SK-N-SH treated with all-trans-retinoic acid at 6 μM for 48 hours (cell line): ENCODE measurements at regions not wholly inside any gene's neighbourhood (a gene's known extent, or its start where the extent isn't known, plus 50 kb on each side); places are given as distances from the start of the nearest gene placed in this dataset.

Experiments
- ATAC-seq: fragments of 200-7000 bp; cut with Tn5 transposase; 3 replicates; pipeline ENCODE4 v1.9.1; 2020; ENCODE audit warnings: mild to moderate bottlenecking, moderate library complexity
- BACH2 ChIP-seq: fragments of 250-450 bp; sonication (Bioruptor Pico); IDR thresholded peaks from 2 replicates; pipeline ENCODE4 v1.9.0; 2021; ENCODE audit warnings: mild to moderate bottlenecking, borderline replicate concordance
- CSDC2 ChIP-seq: fragments of 250-450 bp; sonication (Bioruptor Pico); IDR thresholded peaks from 2 replicates; pipeline ENCODE4 v1.5.0; 2020; ENCODE audit warnings: mild to moderate bottlenecking, moderate library complexity
- ESRRG ChIP-seq: fragments of 250-450 bp; sonication (Bioruptor Pico); IDR thresholded peaks from 2 replicates; pipeline ENCODE4 v1.6.1; 2021; ENCODE audit warnings: mild to moderate bottlenecking
- GLIS3 ChIP-seq: fragments of 250-450 bp; sonication (Bioruptor Pico); IDR thresholded peaks from 2 replicates; pipeline ENCODE4 v1.5.0; 2020; ENCODE audit warnings: mild to moderate bottlenecking, moderate library complexity
- PPARA ChIP-seq: fragments of 250-450 bp; sonication (Bioruptor Pico); IDR thresholded peaks from 2 replicates; pipeline ENCODE4 v1.5.0; 2020; ENCODE audit warnings: mild to moderate bottlenecking, borderline replicate concordance
- RARB ChIP-seq: fragments of 250-450 bp; sonication (Bioruptor Pico); IDR thresholded peaks from 2 replicates; pipeline ENCODE4 v1.8.0; 2021; ENCODE audit warnings: mild to moderate bottlenecking, moderate library complexity
- SNAI2 ChIP-seq: fragments of 250-450 bp; sonication (Bioruptor Pico); IDR thresholded peaks from 2 replicates; pipeline ENCODE4 v1.5.0; 2020; ENCODE audit warnings: mild to moderate bottlenecking, moderate library complexity
- TCF4 ChIP-seq: fragments of 250-450 bp; sonication (Bioruptor Pico); IDR thresholded peaks from 2 replicates; pipeline ENCODE4 v1.8.0; 2021; ENCODE audit warnings: mild to moderate bottlenecking, moderate library complexity, borderline replicate concordance
- TOX ChIP-seq: fragments of 250-450 bp; sonication (Bioruptor Pico); IDR thresholded peaks from 2 replicates; pipeline ENCODE4 v1.8.0; 2021; ENCODE audit warnings: mild to moderate bottlenecking, moderate library complexity, borderline replicate concordance
- ZC3H10 ChIP-seq: fragments of 250-450 bp; sonication (Bioruptor Pico); IDR thresholded peaks from 2 replicates; pipeline ENCODE4 v1.5.1; 2021; ENCODE audit warnings: mild to moderate bottlenecking, moderate library complexity
- ZFP3 ChIP-seq: fragments of 250-450 bp; sonication (Bioruptor Pico); IDR thresholded peaks from 2 replicates; pipeline ENCODE4 v1.5.0; 2020; ENCODE audit warnings: mild to moderate bottlenecking, moderate library complexity
- ZFP30 ChIP-seq: fragments of 450-650 bp; formaldehyde crosslinking; IDR thresholded peaks from 2 replicates; pipeline ENCODE4 v1.5.0; 2022; ENCODE audit warnings: mild to moderate bottlenecking, moderate library complexity
- ZNF565 ChIP-seq: fragments of 450-650 bp; formaldehyde crosslinking; conservative IDR thresholded peaks from 2 replicates; pipeline ENCODE4 v1.5.0; 2020; ENCODE audit warnings: low read depth, mild to moderate bottlenecking, moderate library complexity
- ZNF70 ChIP-seq: fragments of 450-650 bp; formaldehyde crosslinking; IDR thresholded peaks from 2 replicates; pipeline ENCODE4 v1.5.0; 2020; ENCODE audit warnings: mild to moderate bottlenecking, moderate library complexity
- ZNF8 ChIP-seq: fragments of 450-650 bp; formaldehyde crosslinking; IDR thresholded peaks from 2 replicates; pipeline ENCODE4 v1.5.0; 2020; ENCODE audit warnings: mild to moderate bottlenecking, moderate library complexity
- TF ChIP-seq, protein P1 (sequence below): fragments of 250-450 bp; sonication (Bioruptor Pico); IDR thresholded peaks from 2 replicates; pipeline ENCODE4 v1.5.0; 2020; ENCODE audit warnings: mild to moderate bottlenecking, moderate library complexity
- TF ChIP-seq, protein P2 (sequence below): fragments of 250-450 bp; sonication (Bioruptor Pico); IDR thresholded peaks from 2 replicates; pipeline ENCODE4 v1.8.0; 2020; ENCODE audit warnings: mild to moderate bottlenecking, moderate library complexity, borderline replicate concordance
- TF ChIP-seq, protein P3 (sequence below): fragments of 250-450 bp; sonication (Bioruptor Pico); IDR thresholded peaks from 2 replicates; pipeline ENCODE4 v1.5.1; 2021; ENCODE audit warnings: mild to moderate bottlenecking, moderate library complexity
- TF ChIP-seq, protein P4 (sequence below): fragments of 250-450 bp; sonication (Bioruptor Pico); IDR thresholded peaks from 2 replicates; pipeline ENCODE4 v1.5.1; 2020; ENCODE audit warnings: low read depth, mild to moderate bottlenecking, moderate library complexity
- TF ChIP-seq, protein P5 (sequence below): fragments of 250-450 bp; sonication (Bioruptor Pico); IDR thresholded peaks from 2 replicates; pipeline ENCODE4 v1.8.0; 2021; ENCODE audit warnings: low read depth, mild to moderate bottlenecking, moderate library complexity, borderline replicate concordance

DNA sequence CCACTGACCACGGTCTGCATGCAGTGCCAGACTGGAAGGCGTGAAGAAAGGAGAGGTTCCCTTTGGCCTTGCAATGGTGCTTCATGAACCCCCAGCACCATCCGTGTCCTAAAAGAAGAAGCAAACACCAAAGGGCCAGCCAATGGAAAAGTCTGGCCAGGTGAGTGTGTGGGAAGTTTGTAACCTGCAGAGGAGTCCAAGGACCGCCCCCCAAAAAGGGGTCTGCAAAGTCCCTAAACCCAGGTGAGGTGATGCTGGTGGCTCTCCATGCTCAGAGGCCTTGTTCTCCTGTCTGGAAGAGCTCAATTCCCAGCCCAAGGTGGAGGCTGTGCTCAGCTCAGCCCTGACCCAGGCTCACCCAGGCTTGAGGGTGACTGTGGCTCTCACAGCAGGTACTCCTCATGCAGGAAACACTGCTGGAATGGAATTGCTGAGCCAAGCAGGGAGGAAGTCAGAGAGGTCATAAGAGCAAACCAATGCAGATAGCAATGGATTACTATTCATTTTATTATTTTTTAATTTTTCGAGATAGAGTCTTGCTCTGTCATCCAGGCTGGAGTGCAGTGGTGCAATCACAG, 52.4 kb upstream of the NANOS1 start (continued):
- TF ChIP-seq, protein P1, sequence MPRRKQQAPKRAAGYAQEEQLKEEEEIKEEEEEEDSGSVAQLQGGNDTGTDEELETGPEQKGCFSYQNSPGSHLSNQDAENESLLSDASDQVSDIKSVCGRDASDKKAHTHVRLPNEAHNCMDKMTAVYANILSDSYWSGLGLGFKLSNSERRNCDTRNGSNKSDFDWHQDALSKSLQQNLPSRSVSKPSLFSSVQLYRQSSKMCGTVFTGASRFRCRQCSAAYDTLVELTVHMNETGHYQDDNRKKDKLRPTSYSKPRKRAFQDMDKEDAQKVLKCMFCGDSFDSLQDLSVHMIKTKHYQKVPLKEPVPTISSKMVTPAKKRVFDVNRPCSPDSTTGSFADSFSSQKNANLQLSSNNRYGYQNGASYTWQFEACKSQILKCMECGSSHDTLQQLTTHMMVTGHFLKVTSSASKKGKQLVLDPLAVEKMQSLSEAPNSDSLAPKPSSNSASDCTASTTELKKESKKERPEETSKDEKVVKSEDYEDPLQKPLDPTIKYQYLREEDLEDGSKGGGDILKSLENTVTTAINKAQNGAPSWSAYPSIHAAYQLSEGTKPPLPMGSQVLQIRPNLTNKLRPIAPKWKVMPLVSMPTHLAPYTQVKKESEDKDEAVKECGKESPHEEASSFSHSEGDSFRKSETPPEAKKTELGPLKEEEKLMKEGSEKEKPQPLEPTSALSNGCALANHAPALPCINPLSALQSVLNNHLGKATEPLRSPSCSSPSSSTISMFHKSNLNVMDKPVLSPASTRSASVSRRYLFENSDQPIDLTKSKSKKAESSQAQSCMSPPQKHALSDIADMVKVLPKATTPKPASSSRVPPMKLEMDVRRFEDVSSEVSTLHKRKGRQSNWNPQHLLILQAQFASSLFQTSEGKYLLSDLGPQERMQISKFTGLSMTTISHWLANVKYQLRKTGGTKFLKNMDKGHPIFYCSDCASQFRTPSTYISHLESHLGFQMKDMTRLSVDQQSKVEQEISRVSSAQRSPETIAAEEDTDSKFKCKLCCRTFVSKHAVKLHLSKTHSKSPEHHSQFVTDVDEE (CRISPR knock-in tag) = no peak
- no peak for TF ChIP-seq GLIS3 (CRISPR knock-in tag)
- no peak for TF ChIP-seq ZC3H10 (CRISPR knock-in tag)
- TF ChIP-seq RARB (CRISPR knock-in tag) = no peak
- no peak for TF ChIP-seq ESRRG (CRISPR knock-in tag)

DNA sequence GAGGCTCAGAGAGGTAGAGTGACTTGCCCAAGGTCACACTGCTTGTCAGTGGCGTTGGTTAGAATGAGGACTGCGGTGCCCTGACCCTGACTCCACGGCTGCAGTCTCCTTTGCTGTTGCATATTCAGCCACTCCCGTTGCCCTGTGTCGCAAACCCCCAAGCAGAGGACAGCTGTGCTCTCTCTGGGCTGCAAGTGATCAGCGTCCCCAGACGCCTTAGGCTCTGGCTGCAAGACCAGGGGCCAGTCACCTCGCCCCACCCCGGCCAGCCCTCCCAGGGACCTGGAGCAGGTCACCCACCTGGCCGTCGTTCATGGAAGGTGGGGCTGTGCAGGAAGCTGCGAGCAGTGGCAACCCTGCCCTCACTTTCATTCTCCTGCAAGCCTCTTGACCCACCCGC, 51.7 kb upstream of the NANOS1 start:
- no peak for TF ChIP-seq PPARA
- TF ChIP-seq, protein P2, sequence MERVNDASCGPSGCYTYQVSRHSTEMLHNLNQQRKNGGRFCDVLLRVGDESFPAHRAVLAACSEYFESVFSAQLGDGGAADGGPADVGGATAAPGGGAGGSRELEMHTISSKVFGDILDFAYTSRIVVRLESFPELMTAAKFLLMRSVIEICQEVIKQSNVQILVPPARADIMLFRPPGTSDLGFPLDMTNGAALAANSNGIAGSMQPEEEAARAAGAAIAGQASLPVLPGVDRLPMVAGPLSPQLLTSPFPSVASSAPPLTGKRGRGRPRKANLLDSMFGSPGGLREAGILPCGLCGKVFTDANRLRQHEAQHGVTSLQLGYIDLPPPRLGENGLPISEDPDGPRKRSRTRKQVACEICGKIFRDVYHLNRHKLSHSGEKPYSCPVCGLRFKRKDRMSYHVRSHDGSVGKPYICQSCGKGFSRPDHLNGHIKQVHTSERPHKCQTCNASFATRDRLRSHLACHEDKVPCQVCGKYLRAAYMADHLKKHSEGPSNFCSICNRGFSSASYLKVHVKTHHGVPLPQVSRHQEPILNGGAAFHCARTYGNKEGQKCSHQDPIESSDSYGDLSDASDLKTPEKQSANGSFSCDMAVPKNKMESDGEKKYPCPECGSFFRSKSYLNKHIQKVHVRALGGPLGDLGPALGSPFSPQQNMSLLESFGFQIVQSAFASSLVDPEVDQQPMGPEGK (CRISPR knock-in tag) = no peak
- TF ChIP-seq ZNF70 (CRISPR knock-in tag) = no peak
- no peak for ATAC-seq

DNA sequence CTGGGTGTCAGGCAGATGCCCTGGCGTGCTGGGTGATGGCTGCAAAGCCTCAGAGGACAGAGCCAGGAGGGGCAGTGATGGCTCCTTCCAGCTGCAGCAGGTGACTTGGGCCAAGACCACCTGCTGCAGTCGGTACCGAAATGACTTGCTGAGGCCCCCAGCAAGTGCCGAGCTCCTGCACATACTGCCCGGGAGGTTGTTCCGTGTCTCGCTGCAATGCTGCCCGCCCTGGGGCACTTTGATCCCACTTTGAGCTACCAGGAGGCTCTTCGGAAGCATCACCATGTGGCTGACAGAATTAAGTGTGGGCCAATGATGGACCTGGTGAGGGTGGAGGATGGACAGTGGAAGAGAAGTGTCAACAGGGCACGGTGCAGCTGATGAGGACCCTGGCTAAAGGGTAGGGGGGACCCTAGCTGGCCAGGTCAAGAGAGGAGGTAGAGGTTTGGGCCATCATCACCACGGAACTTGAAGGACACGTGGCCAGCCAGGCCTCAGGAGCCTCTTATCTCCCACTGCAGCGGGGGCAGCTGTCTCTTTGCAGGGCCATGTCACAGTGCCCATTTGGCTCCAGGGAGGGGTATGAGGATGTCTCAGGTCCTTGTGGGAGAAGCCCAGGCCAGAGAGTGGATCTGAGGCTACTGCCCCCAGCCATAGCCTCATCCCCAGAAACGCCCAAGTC, 51.1 kb upstream of the NANOS1 start:
- no peak; the same call in 2 of the 3 replicates for ATAC-seq
- TF ChIP-seq ZNF565 (CRISPR knock-in tag) = no peak
- no peak for TF ChIP-seq ZFP30
- TF ChIP-seq TCF4 = no peak
- no peak for TF ChIP-seq ZFP3 (CRISPR knock-in tag)
- no peak for TF ChIP-seq RARB (CRISPR knock-in tag)
- no peak for TF ChIP-seq TOX (CRISPR knock-in tag)
- no peak for TF ChIP-seq BACH2 (CRISPR knock-in tag)
- TF ChIP-seq ZNF8 (CRISPR knock-in tag) = no peak
- TF ChIP-seq ESRRG (CRISPR knock-in tag) = no peak
- TF ChIP-seq, protein P3, sequence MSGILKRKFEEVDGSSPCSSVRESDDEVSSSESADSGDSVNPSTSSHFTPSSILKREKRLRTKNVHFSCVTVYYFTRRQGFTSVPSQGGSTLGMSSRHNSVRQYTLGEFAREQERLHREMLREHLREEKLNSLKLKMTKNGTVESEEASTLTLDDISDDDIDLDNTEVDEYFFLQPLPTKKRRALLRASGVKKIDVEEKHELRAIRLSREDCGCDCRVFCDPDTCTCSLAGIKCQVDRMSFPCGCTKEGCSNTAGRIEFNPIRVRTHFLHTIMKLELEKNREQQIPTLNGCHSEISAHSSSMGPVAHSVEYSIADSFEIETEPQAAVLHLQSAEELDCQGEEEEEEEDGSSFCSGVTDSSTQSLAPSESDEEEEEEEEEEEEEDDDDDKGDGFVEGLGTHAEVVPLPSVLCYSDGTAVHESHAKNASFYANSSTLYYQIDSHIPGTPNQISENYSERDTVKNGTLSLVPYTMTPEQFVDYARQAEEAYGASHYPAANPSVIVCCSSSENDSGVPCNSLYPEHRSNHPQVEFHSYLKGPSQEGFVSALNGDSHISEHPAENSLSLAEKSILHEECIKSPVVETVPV (CRISPR knock-in tag) = no peak
- no peak for TF ChIP-seq SNAI2 (CRISPR knock-in tag)
- TF ChIP-seq, protein P4, sequence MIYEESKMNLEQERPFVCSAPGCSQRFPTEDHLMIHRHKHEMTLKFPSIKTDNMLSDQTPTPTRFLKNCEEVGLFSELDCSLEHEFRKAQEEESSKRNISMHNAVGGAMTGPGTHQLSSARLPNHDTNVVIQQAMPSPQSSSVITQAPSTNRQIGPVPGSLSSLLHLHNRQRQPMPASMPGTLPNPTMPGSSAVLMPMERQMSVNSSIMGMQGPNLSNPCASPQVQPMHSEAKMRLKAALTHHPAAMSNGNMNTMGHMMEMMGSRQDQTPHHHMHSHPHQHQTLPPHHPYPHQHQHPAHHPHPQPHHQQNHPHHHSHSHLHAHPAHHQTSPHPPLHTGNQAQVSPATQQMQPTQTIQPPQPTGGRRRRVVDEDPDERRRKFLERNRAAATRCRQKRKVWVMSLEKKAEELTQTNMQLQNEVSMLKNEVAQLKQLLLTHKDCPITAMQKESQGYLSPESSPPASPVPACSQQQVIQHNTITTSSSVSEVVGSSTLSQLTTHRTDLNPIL = no peak
- TF ChIP-seq, protein P5, sequence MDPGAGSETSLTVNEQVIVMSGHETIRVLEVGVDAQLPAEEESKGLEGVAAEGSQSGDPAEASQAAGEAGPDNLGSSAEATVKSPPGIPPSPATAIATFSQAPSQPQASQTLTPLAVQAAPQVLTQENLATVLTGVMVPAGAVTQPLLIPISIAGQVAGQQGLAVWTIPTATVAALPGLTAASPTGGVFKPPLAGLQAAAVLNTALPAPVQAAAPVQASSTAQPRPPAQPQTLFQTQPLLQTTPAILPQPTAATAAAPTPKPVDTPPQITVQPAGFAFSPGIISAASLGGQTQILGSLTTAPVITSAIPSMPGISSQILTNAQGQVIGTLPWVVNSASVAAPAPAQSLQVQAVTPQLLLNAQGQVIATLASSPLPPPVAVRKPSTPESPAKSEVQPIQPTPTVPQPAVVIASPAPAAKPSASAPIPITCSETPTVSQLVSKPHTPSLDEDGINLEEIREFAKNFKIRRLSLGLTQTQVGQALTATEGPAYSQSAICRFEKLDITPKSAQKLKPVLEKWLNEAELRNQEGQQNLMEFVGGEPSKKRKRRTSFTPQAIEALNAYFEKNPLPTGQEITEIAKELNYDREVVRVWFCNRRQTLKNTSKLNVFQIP (CRISPR knock-in tag) = no peak
- no peak for TF ChIP-seq ZC3H10 (CRISPR knock-in tag)
- TF ChIP-seq, protein P1 (CRISPR knock-in tag) = no peak
- no peak for TF ChIP-seq PPARA
- TF ChIP-seq CSDC2 (CRISPR knock-in tag) = no peak
- TF ChIP-seq, protein P2 (CRISPR knock-in tag) = no peak
- TF ChIP-seq ZNF70 (CRISPR knock-in tag) = no peak
